HG02588 (cell line): ENCODE measurements at regions not wholly inside any gene's neighbourhood (a gene's known extent, or its start where the extent isn't known, plus 50 kb on each side); places are given as distances from the start of the nearest gene placed in this dataset.
"Not testable (repeated sequence)": the region's sequence is repeated elsewhere in the genome, so short reads cannot be mapped to it uniquely, and the experiment has no call there.

Experiments used
- ATAC-seq: cut with Tn5 transposase; IDR thresholded peaks from one replicate; pipeline ENCODE4 v1.9.1; 2021; ENCODE audit warnings: mild to moderate bottlenecking, moderate library complexity; ENCODE audit not compliant: unreplicated experiment

DNA sequence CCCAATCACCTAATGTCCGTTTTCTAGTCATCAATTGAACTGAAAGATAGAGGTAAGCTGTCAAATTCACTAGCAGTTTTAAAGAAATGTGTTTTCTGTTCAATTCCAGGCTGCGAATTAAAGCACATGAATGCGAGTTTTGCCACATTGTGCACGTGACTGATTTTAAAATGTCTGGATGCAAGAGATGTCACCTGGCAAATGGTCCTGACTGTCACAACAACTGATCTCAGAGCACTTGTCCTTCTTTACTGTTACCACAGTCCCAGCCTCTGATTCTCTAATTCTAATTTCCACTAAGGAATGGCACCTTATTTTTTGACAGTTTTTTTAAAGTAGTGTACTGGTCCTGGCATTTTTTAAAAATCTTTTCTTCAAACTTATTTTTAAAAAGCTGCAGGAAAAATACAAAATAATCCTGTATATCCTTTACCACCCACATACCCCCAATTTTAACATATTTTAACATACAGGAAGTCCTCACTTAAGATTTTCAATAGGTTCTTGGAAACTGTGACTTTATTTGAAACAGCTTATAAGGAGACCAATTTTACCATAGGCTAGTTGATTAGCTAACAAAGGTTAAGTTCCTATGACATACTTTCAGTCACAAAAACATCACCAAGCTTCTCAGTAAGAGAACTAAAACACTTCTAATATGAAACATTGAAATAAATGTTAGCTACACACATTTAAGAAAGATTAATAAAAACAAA is 1364.3 kb downstream of the EFNA5 start:
- ATAC-seq: no peak

DNA sequence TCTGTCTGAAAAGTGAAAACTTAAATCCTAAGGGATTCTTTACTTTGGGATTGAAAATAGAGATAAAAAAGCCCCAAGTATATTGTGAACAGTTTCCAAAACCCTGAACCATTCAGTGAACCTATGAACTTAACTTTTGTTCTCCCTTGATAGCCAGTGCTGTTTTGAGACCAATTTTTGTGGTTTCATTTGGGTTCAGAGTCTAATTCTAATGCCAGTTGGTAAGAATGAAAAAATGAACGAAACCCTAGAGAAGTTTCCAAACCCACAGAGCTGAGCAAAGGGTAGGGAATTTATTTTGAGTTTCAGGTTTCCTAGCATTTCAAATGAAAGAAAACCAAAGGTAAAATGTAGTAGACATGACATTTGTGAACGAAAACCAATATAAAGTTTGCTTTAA is 1366.8 kb downstream of the EFNA5 start:
- ATAC-seq: no peak

DNA sequence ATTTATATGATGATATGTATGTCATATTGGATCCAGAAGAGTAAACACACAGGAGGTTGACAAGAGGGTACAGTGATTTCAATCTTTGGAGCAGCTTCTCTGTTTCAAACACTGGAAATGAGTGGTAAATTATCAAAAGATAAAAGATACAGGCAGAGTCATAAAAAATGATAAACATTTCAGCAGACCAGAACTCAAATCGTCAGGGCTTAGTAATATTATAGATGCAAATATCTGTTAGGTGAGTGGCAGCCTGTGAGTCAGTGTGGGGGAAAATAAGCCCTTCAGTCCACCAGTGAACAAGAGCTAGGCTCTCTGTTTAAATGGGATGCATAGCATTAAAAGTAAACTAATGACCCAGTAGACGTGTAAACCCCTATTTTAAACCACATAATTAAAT is 1378.1 kb downstream of the EFNA5 start:
- no peak for ATAC-seq

DNA sequence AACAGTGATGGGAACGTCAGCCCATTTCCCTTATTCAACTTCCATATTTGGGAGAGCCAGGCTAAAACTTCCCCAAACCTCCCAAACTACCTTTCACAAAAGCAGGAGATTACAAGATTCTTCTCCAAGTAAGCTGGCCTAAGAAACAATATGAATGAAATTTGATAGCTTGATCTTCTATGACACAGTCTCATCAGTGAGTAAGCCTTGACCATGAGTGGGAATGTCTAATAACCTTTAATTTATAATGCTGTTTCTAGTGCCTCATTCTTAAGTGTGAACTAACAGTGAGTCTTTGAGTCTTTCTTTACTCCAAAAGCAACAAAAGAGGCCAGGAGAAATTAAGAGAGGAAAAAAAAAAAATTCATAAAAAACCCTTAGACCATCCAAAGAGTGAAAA is 1379.9 kb downstream of the EFNA5 start:
- ATAC-seq: no peak

DNA sequence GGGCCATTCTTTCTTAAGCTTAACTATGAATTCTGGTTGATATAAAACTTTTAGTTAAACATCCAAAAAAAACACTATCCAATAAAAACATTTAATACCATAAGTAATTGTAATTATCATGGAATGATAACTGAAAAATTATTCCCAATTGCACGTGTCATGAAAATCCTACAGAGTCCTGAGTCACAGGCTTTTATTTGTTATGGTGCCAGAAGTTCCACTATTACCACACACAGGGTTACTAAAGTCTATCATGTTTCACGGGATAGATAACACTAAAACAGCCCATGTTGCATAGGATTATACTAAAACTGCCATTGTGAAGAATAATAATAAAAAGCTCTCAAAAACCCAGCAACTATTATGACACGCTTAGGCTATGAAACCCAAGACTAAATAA is 1381.8 kb downstream of the EFNA5 start:
- no peak for ATAC-seq

DNA sequence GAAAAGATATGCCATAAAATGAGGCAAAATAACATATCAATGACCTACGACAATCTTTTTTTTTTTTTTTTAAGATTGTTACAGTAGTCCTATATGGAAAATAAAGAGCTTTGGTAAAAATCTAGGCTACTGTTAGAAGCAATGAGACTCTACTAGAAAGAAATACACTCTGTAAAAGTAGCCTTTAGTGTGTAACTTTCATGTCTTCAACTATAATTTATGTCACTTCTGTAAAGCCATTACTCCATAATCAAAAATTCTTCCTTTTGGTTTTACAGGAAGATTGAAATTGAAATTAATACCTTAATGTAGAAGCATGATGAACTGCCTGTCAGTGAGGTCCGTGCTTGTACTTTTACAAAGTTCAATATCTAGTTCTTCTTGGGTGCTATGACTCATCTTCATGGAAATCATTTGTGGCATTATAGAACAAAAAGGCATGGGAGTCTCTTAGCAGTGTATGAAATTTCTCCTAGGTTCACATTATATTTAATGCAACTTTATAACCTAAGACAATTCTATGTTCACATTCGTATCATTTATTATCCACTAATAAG is 1393.1 kb downstream of the EFNA5 start:
- no peak for ATAC-seq

DNA sequence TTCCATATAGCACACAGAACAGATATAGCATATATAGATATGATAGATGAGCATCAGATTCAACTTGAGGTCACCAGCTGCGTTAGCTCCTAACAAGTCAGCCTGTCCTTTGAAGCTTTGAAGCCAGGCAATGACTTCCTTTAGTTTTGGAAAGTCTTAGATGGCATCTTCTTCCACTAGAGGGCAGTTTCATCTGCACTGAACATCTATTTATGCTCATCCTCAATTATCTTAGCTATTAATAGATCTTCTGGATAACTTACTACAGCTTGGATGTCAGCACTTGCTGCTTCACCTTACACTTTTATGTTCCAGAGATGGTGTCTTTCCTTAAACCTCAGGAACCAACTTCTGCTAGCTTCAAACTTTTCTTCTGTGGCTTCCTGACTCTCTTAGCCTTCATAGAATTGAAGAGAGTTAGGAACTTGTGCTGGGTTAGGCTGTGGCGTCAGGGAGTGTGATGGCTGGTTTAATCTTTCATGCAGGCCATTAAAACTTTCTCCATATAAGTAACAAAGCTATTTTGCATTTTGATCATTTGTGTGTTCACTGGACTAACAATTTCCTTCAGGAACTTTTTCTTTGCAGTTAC is 1401.4 kb downstream of the EFNA5 start:
- no peak for ATAC-seq

DNA sequence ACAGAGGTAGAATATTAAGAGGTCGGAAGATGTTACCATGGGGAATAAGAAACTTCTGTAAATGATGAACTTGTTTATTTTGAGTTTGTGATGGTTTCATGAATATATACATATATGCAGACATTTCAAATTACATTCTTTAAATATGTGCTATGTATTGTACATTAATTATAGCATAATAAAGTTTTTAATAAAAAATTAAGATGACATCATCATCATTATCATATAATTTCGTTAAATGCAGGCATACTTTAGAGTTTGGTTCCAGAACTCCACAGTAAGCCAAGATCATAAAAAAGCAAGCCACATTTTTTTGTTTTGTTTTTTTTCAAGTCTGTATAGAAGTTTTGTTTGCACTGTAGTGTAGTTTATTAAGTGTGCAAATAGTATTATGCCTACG is 1403.5 kb downstream of the EFNA5 start:
- no peak for ATAC-seq

DNA sequence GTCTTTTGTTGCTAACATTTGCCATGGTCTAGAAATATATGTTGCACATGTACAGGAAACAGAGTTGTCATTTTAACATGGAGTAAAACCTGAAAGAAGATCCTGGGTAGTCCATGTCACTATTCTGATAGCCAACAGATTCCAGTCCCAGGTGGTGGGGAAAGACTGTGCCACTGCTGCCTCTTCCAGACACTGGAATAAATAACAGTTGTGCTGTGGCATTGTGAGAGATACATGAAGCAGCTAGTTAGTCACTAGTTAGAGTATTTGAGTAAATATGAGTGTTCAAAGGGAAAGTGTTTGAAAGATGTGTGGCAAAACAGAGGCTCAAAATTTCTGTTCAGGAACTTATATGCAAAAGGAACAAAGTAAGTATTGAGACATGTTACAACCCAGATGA is 1408.3 kb downstream of the EFNA5 start:
- no peak for ATAC-seq

DNA sequence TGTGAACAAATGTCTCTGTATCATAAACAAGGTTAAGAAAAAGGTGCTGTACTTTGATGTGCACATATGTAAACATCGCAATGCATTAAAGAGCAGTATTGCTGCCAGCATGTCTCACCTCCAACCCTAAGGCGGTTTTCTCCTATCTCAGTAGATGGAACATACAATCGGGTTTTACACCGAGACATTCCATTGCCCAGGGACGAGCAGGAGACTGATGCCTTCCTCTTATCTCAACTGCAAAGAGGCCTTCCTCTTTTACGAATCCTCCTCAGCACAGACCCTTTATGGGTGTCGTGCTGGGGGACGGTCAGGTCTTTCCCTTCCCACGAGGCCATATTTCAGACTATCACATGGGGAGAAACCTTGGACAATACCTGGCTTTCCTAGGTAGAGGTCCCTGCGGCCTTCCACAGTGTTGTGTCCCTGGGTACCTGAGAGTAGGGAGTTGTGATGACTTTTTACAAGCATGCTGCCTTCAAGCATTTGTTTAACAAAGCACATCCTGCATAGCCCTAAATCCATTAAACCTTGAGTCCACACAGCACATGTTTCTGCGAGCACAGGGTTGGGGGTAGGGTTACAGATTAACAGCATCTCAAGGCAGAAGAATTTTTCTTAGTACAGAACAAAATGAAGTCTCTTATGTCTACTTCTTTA is 1411.2 kb downstream of the EFNA5 start:
- ATAC-seq: not testable (repeated sequence)

DNA sequence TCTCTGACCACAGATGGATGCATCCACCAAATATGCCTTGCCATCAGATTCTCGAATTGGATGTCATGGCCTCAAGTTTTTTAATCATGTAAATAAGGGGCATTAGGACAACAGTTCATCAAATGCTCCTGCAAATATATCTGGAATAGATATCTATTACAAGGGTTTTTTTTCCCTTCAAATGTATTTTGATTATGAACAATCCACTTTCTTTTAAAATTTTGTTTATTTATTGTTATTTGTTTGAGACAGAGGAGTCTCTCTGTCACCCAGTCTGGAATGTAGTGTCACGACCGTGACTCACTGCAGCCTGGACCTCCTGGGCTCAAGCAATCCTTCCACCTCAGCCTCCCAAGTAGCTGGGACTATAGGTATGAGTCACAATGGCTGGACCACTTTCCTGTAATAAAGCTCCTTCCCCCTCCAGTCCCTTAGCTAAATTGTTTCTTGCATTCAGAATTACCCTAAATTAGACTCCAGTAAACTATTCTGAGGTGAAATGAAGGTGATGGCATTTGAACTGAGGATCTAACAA is 1412.1 kb downstream of the EFNA5 start:
- ATAC-seq: no peak

DNA sequence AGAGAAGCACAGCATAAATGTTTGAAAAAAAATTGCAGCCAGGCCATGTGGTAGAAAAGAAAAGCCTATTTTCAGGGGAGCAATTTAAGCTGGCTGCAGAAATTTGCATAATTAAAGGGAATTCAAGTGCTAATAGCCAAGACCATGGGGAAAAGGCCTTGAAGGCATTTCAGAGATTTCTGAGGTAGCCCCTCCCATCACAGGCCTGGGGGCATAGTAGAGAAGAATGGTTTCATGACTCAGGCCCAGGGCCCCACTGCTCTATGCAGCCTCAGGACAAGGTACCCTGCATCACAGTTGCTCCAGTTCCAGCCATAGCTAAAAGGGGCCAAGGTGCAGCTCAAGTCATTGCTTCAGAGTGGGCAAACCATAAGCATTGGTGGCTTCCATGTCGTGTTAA is 1416.0 kb downstream of the EFNA5 start:
- no peak for ATAC-seq

DNA sequence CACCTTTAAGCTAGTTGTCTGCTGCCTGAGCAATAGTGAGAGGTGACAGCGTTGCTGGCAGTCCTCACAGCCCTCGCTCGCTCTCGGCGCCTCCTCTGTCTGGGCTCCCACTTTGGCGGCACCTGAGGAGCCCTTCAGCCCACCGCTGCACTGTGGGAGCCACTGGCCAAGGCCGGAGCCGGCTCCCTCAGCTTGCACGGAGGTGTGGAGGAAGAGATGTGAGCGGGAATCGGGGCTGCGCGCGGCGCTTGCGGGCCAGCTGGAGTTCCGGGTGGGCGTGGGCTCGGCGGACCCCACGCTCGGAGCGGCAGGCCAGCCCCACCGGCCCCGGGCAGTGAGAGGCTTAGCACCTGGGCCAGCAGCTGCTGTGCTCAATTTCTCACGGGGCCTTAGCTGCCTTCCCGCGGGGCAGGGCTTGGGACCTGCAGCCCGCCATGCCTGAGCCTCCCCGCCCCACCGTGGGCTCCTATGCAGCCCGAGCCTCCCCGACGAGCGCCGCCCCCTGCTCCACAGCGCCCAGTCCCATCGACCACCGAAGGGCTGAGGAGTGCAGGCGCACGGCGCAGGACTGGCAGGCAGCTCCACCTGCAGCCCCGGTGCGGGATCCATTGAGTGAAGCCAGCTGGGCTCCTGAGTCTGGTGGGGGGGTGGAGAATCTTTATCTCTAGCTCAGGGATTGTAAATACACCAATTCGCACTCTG is 1424.5 kb downstream of the EFNA5 start:
- ATAC-seq: not testable (repeated sequence)

DNA sequence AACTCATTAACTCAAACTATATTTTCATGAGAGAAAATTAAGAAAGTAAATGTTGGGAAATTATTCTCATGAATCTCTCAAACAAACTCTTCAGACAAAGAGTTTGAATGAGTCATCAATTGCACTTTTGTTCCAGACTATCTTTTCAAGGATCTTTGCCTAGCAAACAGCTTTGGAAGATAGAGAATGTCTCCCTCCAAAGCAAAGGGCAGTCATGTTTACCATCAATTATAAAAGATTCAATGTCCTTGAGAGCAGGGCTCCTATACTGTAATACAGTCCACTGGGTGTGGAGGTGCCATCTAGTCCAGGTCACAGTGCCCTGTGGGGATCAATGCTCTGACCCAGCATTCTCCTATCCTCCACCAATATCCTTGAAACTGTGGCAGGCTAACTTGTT is 1429.3 kb downstream of the EFNA5 start:
- ATAC-seq: no peak

DNA sequence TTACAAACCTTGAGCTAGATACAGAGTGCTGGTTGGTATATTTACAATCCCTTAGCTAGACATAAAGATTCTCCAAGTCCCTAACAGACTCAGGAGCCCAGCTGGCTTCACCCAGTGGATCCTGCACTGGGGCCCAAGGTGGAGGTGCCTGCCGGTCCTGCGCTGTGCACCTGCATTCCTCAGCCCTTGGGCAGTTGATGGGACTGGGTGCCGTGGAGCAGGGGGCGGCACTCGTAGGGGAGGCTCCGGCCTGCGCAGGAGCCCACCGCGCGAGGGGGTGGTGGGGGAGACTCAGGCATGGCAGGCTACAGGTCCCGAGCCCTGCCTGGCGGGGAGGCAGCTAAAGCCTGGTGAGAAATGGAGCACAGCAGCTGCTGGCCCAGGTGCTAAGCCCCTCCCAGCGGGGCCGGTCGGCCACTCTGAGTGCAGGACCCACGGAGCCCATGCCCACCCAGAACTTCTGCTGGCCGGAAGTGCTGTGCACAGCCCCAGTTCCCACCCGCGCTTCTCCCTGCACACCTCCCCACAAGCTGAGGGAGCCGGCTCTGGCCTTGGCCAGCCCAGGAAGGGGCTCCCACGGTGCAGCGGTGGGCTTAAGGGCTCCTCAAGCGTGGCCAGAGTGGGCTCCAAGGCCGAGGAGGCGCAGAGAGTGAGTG is 1464.7 kb downstream of the EFNA5 start:
- ATAC-seq: no peak

DNA sequence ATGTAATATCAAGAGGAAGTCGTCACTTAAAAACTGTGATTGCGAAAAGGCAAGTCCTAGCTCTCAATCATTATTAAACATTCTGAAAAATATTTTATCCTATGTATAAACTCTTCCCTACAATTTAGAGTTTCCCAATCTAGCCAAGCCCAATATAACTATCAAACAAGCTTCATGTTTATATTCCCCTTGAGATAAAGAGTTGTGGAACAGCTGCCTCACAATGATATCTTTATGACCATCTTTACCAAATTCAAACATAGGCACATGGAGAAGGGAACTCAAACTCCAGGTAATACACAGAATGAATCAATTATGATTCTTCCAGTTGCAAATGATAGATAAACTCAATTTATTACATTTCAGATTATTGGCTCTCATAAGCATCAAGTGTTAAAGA is 1468.7 kb downstream of the EFNA5 start:
- no peak for ATAC-seq

DNA sequence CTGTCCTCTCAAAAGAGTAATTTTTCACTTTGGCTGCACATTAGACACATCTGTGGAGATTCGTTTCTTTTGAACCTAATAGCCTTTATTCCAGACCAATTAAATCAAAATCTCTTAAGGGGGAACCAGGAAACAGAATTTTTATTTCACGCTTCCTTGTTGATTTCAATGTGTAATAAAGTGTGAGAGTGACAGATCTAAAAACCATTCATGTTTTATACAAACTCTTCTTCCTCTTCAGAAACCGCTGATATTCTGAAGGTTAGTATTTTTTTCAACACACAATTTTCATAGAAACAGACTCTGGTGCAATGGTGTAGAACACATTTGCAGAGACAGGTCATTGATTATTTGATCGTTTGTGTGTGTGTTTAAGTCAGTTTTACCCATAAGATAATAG is 1469.8 kb downstream of the EFNA5 start:
- ATAC-seq: no peak

DNA sequence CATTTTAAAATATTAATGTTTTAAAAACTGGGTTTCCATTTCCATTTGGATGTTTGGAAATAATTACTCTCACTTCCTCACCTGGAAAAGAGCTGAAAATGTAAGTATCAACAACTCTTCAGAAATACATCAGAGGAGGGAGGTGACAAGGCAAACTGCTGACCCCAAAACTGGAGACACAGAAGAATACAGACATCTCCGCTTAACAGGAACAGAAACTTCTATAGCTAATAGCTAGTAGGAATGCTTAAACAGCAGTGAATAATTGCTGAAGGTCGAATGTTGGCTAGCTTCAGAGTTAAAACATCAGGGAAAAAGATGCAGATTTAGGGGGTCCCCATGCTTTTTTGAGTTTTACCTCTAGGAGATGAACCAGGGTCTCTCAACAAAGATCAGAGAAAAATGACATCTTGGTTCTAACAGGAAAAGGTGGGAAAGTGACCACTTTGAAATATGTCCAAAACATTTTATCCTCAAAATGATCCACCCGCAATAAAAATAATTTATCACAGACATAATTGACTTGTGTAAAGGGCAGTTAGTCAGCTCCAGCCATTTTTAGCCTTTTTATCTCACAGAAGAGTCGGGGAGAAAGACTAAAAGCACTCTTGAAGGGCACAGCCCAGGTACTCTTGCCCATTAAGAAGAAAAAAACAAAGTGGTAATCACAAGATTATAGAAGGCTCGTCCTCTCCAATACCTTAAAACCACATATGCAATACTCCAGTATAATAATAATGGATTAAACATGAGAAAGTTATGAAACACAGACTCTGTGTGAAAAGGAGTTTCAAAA is 1474.9 kb downstream of the EFNA5 start:
- ATAC-seq: no peak

DNA sequence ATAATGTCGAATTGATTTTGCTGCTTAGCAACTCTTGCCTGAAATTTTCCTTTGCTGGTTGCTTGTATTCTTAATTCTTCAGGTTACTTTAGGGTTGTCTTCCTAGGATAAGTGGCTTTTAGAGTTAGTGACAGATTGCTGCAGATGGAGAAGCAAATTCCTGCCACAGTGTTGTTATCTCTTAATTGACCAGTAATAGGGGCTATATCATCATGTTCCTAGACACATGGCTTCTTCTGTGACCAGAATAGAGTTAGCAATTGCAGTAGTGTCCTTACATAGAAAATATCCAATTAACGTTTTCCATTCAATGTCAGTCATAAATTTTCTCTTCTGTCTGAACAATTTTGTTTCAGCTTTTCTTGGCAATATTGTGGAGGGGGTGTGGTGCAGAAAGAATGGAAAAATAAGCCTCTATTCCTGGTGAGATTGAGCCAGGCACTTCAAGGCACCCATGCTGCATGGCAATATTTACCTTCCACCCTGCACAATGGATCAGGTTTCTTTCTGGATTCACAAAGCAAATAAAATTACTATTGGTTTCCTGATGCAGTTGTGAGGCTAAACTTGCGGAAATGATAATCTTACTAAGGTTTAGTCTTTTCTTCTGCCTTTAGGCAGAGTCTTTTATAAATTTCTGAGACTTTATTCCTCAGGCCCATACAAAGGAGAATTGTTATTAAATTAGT is 1481.5 kb downstream of the EFNA5 start:
- ATAC-seq: no peak
